Testis (tissue), 2 donors: ENCODE measurements at regions not wholly inside any gene's neighbourhood (a gene's known extent, or its start where the extent isn't known, plus 50 kb on each side); places are given as distances from the start of the nearest gene placed in this dataset.

Experiments used
- POLR2A ChIP-seq: fragments of 450-650 bp; IDR thresholded peaks from one replicate; pipeline ENCODE4 v1.6.1; 2017; ENCODE audit warnings: antibody characterized with exemption, mild to moderate bottlenecking, moderate library complexity
- TF ChIP-seq, protein P1 (sequence below), 3 experiments: fragments of 450-650 bp in 2 of 3; fragments of 200-600 bp in 1 of 3; sonication (generic) in 1 of 3; IDR thresholded peaks; one replicate each; pipeline ENCODE4 v1.5.1; 2016 to 2019; ENCODE audit warnings: antibody characterized with exemption in 3 of 3, mild to moderate bottlenecking in 2 of 3, moderate library complexity in 1 of 3

DNA sequence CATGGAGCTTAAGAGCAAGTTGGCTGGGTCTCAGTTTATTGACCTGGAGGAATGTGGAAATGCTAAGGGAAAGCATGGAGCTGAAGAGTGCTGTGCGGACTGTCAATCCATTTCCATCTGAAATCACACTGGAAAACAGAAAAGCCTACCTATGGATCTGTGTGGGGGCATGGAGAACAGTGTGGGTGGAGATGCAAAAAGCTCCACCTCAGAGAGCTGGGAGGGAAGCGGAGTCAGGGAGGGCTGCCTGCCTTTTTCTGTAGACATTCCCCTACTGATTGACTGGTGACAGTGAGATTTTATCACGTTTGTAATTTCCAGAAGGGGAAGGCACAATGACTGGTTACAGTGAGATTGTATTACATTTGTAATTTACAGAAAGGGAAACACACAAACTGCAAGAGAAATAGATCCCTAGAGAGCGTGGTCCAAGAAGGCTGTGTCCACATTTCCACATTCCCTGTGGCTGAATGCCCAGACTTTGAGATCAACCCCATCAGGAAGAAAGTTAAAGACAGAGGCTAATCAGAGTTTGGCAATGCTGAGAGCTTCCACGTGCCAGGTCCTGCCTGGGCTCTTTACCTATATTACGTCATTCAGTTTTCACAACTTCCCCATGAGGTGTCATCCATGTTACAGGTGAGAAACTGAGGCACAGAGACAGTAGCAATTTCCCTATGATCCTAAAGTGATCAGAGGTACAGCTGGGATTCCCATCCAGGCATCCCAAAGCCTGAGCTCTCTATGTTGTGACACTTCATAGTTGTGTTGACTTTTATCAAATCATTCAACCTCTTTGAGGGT is 67.7 kb upstream of the NSMCE3 start:
- TF ChIP-seq, protein P1, sequence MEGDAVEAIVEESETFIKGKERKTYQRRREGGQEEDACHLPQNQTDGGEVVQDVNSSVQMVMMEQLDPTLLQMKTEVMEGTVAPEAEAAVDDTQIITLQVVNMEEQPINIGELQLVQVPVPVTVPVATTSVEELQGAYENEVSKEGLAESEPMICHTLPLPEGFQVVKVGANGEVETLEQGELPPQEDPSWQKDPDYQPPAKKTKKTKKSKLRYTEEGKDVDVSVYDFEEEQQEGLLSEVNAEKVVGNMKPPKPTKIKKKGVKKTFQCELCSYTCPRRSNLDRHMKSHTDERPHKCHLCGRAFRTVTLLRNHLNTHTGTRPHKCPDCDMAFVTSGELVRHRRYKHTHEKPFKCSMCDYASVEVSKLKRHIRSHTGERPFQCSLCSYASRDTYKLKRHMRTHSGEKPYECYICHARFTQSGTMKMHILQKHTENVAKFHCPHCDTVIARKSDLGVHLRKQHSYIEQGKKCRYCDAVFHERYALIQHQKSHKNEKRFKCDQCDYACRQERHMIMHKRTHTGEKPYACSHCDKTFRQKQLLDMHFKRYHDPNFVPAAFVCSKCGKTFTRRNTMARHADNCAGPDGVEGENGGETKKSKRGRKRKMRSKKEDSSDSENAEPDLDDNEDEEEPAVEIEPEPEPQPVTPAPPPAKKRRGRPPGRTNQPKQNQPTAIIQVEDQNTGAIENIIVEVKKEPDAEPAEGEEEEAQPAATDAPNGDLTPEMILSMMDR (IDR thresholded peaks at IDR 0.05): no peak
- TF ChIP-seq POLR2A: no peak
